ENCODE measurements at regions not wholly inside any gene's neighbourhood (a gene's known extent, or its start where the extent isn't known, plus 50 kb on each side); places are given as distances from the start of the nearest gene placed in this dataset.
"Not testable (repeated sequence)": the region's sequence is repeated elsewhere in the genome, so short reads cannot be mapped to it uniquely, and the experiment has no call there.

GRCh38 chr3:118144919-118145318, 889.7 kb downstream of the IGSF11 start:
- Histone ChIP-seq H2AFZ (ENCODE audit: low read depth, low read length) (no peak overlapping the region), H3K4me1 (ENCODE audit: insufficient read depth, low read length) (no peaks in the 10 kb centered on the region), H3K4me3 (ENCODE audit: insufficient read depth, low read depth, low read length) (no peak overlapping the region), H3K27ac (ENCODE audit: low read depth, low read length) (no peak overlapping the region), H3K9ac (ENCODE audit: low read length) (no peak overlapping the region), H3K9me3 (ENCODE audit: insufficient read depth, low read depth, low read length) (peaks cover 3% of the 10 kb centered on the region), H3K4me2 (ENCODE audit: low read length) (no peak overlapping the region), H3K79me2 (ENCODE audit: insufficient read depth, low read length) (no peaks in the 10 kb centered on the region), H3K27me3 (ENCODE audit: insufficient read depth, low read length) (no peaks in the 10 kb centered on the region), H3K36me3 (ENCODE audit: insufficient read depth, low read length) (no peaks in the 10 kb centered on the region), H4K20me1 (ENCODE audit: insufficient read depth, low read length) (no peaks in the 10 kb centered on the region)
- H3K4me3 Mint-ChIP-seq (ENCODE audit: unreplicated experiment): no peak overlapping the region
- no peaks in the 10 kb centered on the region for H3K36me3 Mint-ChIP-seq (ENCODE audit: low read depth, unreplicated experiment)
- no peaks in the 10 kb centered on the region for H3K4me1 Mint-ChIP-seq (ENCODE audit: low read depth, unreplicated experiment)
- H3K27ac Mint-ChIP-seq (ENCODE audit: unreplicated experiment): no peak overlapping the region
- DNase-seq (ENCODE audit: low read depth) (no peak), FAIRE-seq (no peak)
- no peak for TF ChIP-seq CTCF (IDR thresholded peaks at IDR 0.05; ENCODE audit: insufficient read depth, low read depth, low read length)
- TF ChIP-seq EZH2 (IDR thresholded peaks at IDR 0.05; ENCODE audit: insufficient read depth, low read length): no peak
- no peaks in the 10 kb centered on the region for H3K27me3 Mint-ChIP-seq (ENCODE audit: low read depth, unreplicated experiment)
- no peaks in the 10 kb centered on the region for H3K9me3 Mint-ChIP-seq (ENCODE audit: unreplicated experiment)

DNA sequence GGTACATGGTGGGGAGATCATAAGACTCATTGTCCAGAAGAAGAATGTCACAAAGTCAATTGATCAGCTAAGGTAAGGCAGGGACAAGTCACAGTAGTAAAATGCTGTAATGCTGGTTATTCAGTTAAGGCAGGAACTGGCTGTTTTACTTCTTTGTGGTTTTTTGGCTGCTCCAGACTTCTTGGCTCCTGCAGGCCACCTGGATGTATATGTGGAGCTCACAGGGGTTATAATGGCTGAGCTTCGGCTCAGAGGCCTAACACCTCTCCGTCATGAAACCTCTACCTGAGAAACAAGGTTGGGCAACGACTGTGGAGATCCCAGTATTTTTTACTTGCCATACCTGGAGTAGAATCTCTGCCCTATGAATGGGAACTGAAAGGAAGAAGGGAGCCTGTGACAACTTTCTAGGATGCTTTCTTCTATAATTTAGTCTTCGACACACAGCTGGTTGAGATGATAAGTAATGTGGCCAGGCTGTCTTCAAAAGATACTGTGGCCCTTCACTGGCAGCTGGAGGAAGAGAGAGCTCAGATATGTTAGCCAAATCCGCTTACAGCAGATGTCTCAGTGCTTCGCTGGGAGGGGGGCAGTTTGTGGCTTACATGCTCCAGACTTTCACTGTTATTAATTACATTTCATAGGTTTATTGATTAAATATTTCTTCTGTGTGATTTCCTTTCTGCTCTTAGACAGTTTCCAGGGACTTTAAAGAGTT, 887.8 kb downstream of the IGSF11 start:
- no peaks in the 10 kb centered on the region for H3K27me3 Mint-ChIP-seq (ENCODE audit: low read depth, unreplicated experiment)
- no peak overlapping the region for H3K4me3 Mint-ChIP-seq (ENCODE audit: unreplicated experiment)
- no peak for FAIRE-seq
- Histone ChIP-seq H3K9ac (ENCODE audit: low read length) (no peak overlapping the region), H3K79me2 (ENCODE audit: insufficient read depth, low read length) (no peaks in the 10 kb centered on the region), H3K9me3 (ENCODE audit: insufficient read depth, low read depth, low read length) (peaks cover 3% of the 10 kb centered on the region), H3K4me2 (ENCODE audit: low read length) (no peak overlapping the region), H3K4me3 (ENCODE audit: insufficient read depth, low read depth, low read length) (no peak overlapping the region), H3K4me1 (ENCODE audit: insufficient read depth, low read length) (no peaks in the 10 kb centered on the region), H3K36me3 (ENCODE audit: insufficient read depth, low read length) (no peaks in the 10 kb centered on the region), H3K27ac (ENCODE audit: low read depth, low read length) (no peak overlapping the region), H2AFZ (ENCODE audit: low read depth, low read length) (no peak overlapping the region), H4K20me1 (ENCODE audit: insufficient read depth, low read length) (no peaks in the 10 kb centered on the region), H3K27me3 (ENCODE audit: insufficient read depth, low read length) (no peaks in the 10 kb centered on the region)
- DNase-seq (ENCODE audit: low read depth): no peak
- H3K27ac Mint-ChIP-seq (ENCODE audit: unreplicated experiment): no peak overlapping the region
- no peak for TF ChIP-seq CTCF (IDR thresholded peaks at IDR 0.05; ENCODE audit: insufficient read depth, low read depth, low read length)
- TF ChIP-seq EZH2 (IDR thresholded peaks at IDR 0.05; ENCODE audit: insufficient read depth, low read length): no peak
- H3K9me3 Mint-ChIP-seq (ENCODE audit: unreplicated experiment): peaks cover 2% of the 10 kb centered on the region
- no peaks in the 10 kb centered on the region for H3K36me3 Mint-ChIP-seq (ENCODE audit: low read depth, unreplicated experiment)
- no peaks in the 10 kb centered on the region for H3K4me1 Mint-ChIP-seq (ENCODE audit: low read depth, unreplicated experiment)

DNA sequence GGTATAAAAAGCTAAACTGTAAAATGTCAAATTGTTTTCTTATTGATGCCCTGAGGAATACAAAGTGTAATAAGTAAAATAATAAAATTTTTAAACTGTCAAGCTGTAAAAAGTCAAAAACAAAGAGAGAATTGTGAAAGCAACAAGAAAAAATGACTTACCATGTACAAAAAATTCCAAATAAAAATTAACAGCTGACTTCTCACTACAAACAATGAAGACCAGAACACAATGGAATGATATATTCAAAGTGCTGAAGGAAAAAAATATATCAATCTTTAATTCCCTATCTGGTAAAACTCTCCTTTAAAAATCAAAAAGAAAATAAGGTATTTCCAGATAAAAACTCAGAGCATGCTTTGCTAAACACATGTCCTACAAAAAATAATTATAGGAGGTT, 883.5 kb downstream of the IGSF11 start:
- H3K9me3 ChIP-seq (ENCODE audit: insufficient read depth, low read depth, low read length): no peaks in the 10 kb centered on the region
- Mint-ChIP-seq H3K4me1 (ENCODE audit: low read depth, unreplicated experiment) (no peaks in the 10 kb centered on the region), H3K27ac (ENCODE audit: unreplicated experiment) (no peak overlapping the region), H3K27me3 (ENCODE audit: low read depth, unreplicated experiment) (no peaks in the 10 kb centered on the region), H3K9me3 (ENCODE audit: unreplicated experiment) (peaks cover 9% of the 10 kb centered on the region), H3K4me3 (ENCODE audit: unreplicated experiment) (no peak overlapping the region), H3K36me3 (ENCODE audit: low read depth, unreplicated experiment) (no peaks in the 10 kb centered on the region)
- no peaks in the 10 kb centered on the region for H3K4me1 ChIP-seq (ENCODE audit: insufficient read depth, low read length)
- no peak overlapping the region for H3K27ac ChIP-seq (ENCODE audit: low read depth, low read length)
- DNase-seq (ENCODE audit: low read depth) (no peak), FAIRE-seq (no peak)
- no peak overlapping the region for H3K4me3 ChIP-seq (ENCODE audit: insufficient read depth, low read depth, low read length)
- no peaks in the 10 kb centered on the region for H3K27me3 ChIP-seq (ENCODE audit: insufficient read depth, low read length)
- H3K79me2 ChIP-seq (ENCODE audit: insufficient read depth, low read length): no peaks in the 10 kb centered on the region
- H3K4me2 ChIP-seq (ENCODE audit: low read length): no peak overlapping the region
- no peaks in the 10 kb centered on the region for H3K36me3 ChIP-seq (ENCODE audit: insufficient read depth, low read length)
- no peak overlapping the region for H3K9ac ChIP-seq (ENCODE audit: low read length)
- TF ChIP-seq CTCF (IDR thresholded peaks at IDR 0.05; ENCODE audit: insufficient read depth, low read depth, low read length) (no peak), EZH2 (IDR thresholded peaks at IDR 0.05; ENCODE audit: insufficient read depth, low read length) (no peak)
- H2AFZ ChIP-seq (ENCODE audit: low read depth, low read length): no peak overlapping the region
- no peaks in the 10 kb centered on the region for H4K20me1 ChIP-seq (ENCODE audit: insufficient read depth, low read length)

GRCh38 chr3:118162627-118163588, 871.7 kb downstream of the IGSF11 start:
- H3K4me1 Mint-ChIP-seq (ENCODE audit: low read depth, unreplicated experiment); H3K36me3 Mint-ChIP-seq (ENCODE audit: low read depth, unreplicated experiment); H3K4me3 ChIP-seq (ENCODE audit: insufficient read depth, low read depth, low read length); FAIRE-seq; H3K36me3 ChIP-seq (ENCODE audit: insufficient read depth, low read length); H3K27me3 Mint-ChIP-seq (ENCODE audit: low read depth, unreplicated experiment); H2AFZ ChIP-seq (ENCODE audit: low read depth, low read length); H3K27ac Mint-ChIP-seq (ENCODE audit: unreplicated experiment); H3K4me3 Mint-ChIP-seq (ENCODE audit: unreplicated experiment); H3K79me2 ChIP-seq (ENCODE audit: insufficient read depth, low read length); H3K4me1 ChIP-seq (ENCODE audit: insufficient read depth, low read length); DNase-seq (ENCODE audit: low read depth); H3K27ac ChIP-seq (ENCODE audit: low read depth, low read length); H4K20me1 ChIP-seq (ENCODE audit: insufficient read depth, low read length); H3K4me2 ChIP-seq (ENCODE audit: low read length); H3K9ac ChIP-seq (ENCODE audit: low read length); H3K9me3 ChIP-seq (ENCODE audit: insufficient read depth, low read depth, low read length); H3K9me3 Mint-ChIP-seq (ENCODE audit: unreplicated experiment); H3K27me3 ChIP-seq (ENCODE audit: insufficient read depth, low read length): not testable (repeated sequence)

Data from astrocyte (in vitro differentiated cells and primary cell).